Breast epithelium (tissue), 4 donors: ENCODE measurements at regions not wholly inside any gene's neighbourhood (a gene's known extent, or its start where the extent isn't known, plus 50 kb on each side); places are given as distances from the start of the nearest gene placed in this dataset.
"Not testable (repeated sequence)": the region's sequence is repeated elsewhere in the genome, so short reads cannot be mapped to it uniquely, and the experiment has no call there.

Experiments used
- DNase-seq, 2 donors: peaks; one replicate each; pipeline ENCODE4 v3.0.0-alpha.2; 2019; ENCODE audit warnings: low spot score in 2 of 2
- H3K27ac ChIP-seq, 2 donors: fragments of 200-600 bp; sonication (generic) in 1 of 2; one replicate each; pipeline ENCODE4 v1.5.1; 2016 to 2019; ENCODE audit warnings: mild to moderate bottlenecking in 1 of 2
- H3K27me3 ChIP-seq, 2 donors: fragments of 200-600 bp; sonication (generic) in 1 of 2; one replicate each; pipeline versions ENCODE4 v1.5.1 to v1.6.0; 2017 to 2019; ENCODE audit warnings: control low read depth in 1 of 2, mild to moderate bottlenecking in 1 of 2
- H3K36me3 ChIP-seq: fragments of 200-600 bp; one replicate; pipeline ENCODE4 v1.5.1; 2019
- H3K4me1 ChIP-seq, 2 donors: fragments of 200-600 bp; sonication (generic); one replicate each; pipeline ENCODE4 v1.5.1; 2016 to 2019; ENCODE audit warnings: control low read depth in 1 of 2
- H3K4me3 ChIP-seq, 3 donors: fragments of 200-600 bp; sonication (generic); 1 replicate in 2 of 3; 2 replicates in 1 of 3; pipeline ENCODE4 v1.5.1; 2016 to 2019; ENCODE audit warnings: mild to moderate bottlenecking in 3 of 3, moderate library complexity in 2 of 3
- H3K9me3 ChIP-seq, 2 donors: fragments of 200-600 bp; sonication (generic) in 1 of 2; one replicate each; pipeline ENCODE4 v1.5.1; 2016 to 2019; ENCODE audit warnings: control low read depth in 1 of 2
- CTCF ChIP-seq, 3 donors: fragments of 450-650 bp; IDR thresholded peaks; one replicate each; pipeline ENCODE4 v1.5.1; 2016 to 2017; ENCODE audit warnings: antibody characterized with exemption in 3 of 3, mild to moderate bottlenecking in 3 of 3, moderate library complexity in 3 of 3
- POLR2A ChIP-seq: fragments of 450-650 bp; IDR thresholded peaks from one replicate; pipeline ENCODE4 v1.6.1; 2016; ENCODE audit warnings: antibody characterized with exemption, mild to moderate bottlenecking, moderate library complexity
- POLR2AphosphoS5 ChIP-seq, 3 donors: sonication (generic); formaldehyde crosslinking; IDR thresholded peaks; one replicate each; pipeline ENCODE4 v1.6.1; 2017; ENCODE audit warnings: antibody characterized with exemption in 3 of 3
- intact Hi-C: fragments of 100-400 bp; cut with DNase I; formaldehyde crosslinking; loops from one replicate; pipeline ENCODE4 v1.15.1; 2023; ENCODE audit warnings: low total_unique reads

- no peak overlapping the region for H3K4me3 ChIP-seq
- H3K27ac ChIP-seq: no peak overlapping the region
- no peak for DNase-seq
- intact Hi-C loops: no loop called here
- no peaks in the 10 kb centered on the region for H3K36me3 ChIP-seq
- TF ChIP-seq CTCF (IDR thresholded peaks at IDR 0.05): no peak
- no peak for TF ChIP-seq POLR2AphosphoS5 (IDR thresholded peaks at IDR 0.05)
- TF ChIP-seq POLR2A: no peak
- no peaks in the 10 kb centered on the region for H3K27me3 ChIP-seq
- H3K9me3 ChIP-seq: no peaks in the 10 kb centered on the region
- no peaks in the 10 kb centered on the region for H3K4me1 ChIP-seq
Measured at GRCh38 chr3:157857440-157857839, 248.8 kb downstream of the SHOX2 start.

DNA sequence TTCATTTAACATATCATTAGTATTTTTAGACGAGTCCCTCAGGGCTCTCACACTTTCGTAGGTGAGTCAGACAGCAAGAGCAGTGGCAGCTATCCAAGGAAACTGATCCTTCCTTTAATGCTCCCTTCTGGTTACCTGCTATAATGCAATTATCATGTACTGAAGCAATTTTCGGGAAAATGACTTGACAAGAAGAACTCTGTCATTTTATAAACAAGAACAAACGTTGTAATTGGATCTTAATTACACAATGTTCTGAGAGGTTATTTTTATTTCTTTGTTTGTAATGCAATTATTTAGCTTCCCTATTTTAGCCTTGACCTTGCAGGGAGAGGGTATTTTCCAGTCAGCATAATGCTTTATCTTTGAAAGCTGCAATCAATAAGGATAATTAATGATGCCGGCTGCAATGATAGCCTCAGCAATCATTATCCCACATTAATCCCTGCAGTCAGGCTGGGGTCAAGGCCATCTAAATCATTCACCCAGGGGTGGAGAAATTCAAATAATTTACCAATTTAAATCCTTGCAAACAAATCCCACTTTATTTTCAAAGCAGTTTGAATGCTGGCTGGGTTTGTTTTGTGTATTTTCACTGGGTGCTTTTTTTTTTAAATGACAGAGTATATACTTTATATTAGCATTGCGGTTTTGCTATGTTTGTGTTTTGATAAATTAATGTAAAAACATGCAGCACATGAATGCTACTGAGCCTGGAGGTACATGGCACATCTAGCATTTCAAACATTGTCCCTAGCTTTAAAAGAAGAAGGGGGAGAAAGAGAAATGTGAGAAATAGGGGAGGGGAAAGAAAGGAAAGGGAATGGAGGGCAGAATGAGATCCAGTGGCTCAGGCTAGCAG lies 249.9 kb downstream of the SHOX2 start:
- Histone ChIP-seq H3K9me3 (no peaks in the 10 kb centered on the region), H3K27me3 (no peaks in the 10 kb centered on the region), H3K36me3 (no peaks in the 10 kb centered on the region), H3K4me3 (no peak overlapping the region), H3K4me1 (no peaks in the 10 kb centered on the region), H3K27ac (no peak overlapping the region)
- intact Hi-C loops: no loop called here
- no peak for DNase-seq
- TF ChIP-seq POLR2A (no peak), POLR2AphosphoS5 (IDR thresholded peaks at IDR 0.05) (no peak), CTCF (IDR thresholded peaks at IDR 0.05) (no peak)

DNA sequence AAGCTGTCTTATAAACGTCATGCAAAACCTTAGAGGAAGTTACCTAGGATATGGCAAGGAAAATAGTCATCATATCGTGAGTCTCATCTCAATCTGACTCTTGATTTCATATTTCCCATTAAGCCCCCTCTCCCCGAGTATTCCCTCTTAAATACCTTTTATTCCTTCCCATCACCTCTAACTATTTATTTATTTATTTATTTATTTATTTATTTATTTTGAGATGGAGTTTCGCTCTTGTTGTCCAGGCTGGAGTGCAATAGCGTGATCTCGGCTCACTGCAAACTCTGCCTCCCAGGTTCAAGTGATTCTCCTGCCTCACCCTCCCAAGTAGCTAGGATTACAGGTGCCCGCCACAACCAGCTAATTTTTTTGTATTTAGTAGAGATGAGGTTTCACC lies 260.4 kb downstream of the SHOX2 start:
- intact Hi-C loops, H3K27me3 ChIP-seq, DNase-seq, H3K36me3 ChIP-seq, H3K9me3 ChIP-seq, H3K27ac ChIP-seq, H3K4me3 ChIP-seq, H3K4me1 ChIP-seq: not testable (repeated sequence)

DNA sequence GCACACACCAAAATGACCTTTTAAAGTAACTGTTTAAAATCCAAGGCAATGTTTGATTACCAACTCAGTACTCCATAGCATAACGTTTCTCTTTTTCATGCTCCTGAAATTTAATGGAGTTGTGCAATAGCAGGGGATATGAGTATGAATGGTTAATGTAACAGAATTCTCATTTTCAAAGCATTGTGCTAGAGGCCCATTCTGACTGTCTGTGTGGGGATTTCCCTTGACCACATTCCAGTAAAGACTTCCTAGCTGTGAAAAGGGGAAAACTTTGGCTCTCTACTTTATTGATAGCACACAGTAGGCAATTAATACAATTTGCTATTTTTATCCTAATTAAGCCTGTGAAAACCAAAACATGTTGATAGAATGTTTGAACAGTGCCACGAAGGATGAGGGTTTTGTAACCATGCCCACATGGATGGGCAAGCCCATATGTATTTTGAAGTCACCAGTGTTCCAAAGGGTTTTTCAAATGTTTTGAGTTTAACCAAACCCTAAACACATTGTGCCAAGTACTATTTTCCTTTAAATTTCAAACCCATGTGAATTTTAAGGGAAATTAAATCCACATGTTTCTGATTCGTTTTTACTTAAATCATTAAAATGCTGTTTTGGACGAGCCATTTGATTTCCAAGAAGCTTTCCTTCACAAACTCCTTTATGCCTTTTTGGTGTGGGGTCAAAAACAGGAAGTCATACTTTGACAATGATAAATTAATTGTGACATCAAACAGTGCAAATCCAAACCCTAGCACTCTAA lies 261.2 kb downstream of the SHOX2 start:
- no peak for DNase-seq
- TF ChIP-seq POLR2AphosphoS5 (IDR thresholded peaks at IDR 0.05) (no peak), POLR2A (no peak), CTCF (IDR thresholded peaks at IDR 0.05) (no peak)
- no peaks in the 10 kb centered on the region for H3K27me3 ChIP-seq
- no peak overlapping the region for H3K4me3 ChIP-seq
- no peaks in the 10 kb centered on the region for H3K36me3 ChIP-seq
- H3K9me3 ChIP-seq: no peaks in the 10 kb centered on the region
- H3K27ac ChIP-seq: peak overlapping the region in 1 of 2 donors; percentile 3
- intact Hi-C loops: no loop called here
- no peaks in the 10 kb centered on the region for H3K4me1 ChIP-seq

DNA sequence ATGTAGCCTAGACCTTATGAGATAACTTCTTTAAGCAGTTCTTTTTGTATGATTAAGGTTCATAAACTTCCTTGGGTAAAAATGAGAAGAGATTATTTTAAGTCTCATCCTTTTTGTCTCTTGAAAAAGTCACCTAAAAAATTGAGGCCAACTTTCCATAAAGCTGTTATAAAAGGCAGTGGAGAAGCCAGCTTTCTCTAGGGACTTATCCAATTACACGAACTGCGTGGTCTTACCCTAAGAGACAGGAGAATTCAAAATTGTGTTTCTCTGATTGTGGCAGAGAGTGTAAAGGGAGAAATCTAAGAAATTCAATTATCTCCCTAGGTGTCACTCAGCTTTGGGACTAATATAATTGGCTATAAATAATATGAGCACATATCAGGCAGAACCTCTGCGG lies 262.0 kb downstream of the SHOX2 start:
- Histone ChIP-seq H3K4me3 (no peak overlapping the region), H3K4me1 (no peaks in the 10 kb centered on the region), H3K36me3 (no peaks in the 10 kb centered on the region), H3K9me3 (no peaks in the 10 kb centered on the region), H3K27me3 (no peaks in the 10 kb centered on the region), H3K27ac (no peak overlapping the region)
- TF ChIP-seq POLR2AphosphoS5 (IDR thresholded peaks at IDR 0.05): no peak
- TF ChIP-seq POLR2A: no peak
- no peak for TF ChIP-seq CTCF (IDR thresholded peaks at IDR 0.05)
- no peak for DNase-seq
- intact Hi-C loops: no loop called here
